SK-N-SH (cell line): ENCODE measurements at regions not wholly inside any gene's neighbourhood (a gene's known extent, or its start where the extent isn't known, plus 50 kb on each side); places are given as distances from the start of the nearest gene placed in this dataset.

Source experiments
- CTCF ChIA-PET: fragments of 300-600, 350-600 bp; formaldehyde crosslinking; extraction: SDS; loops from one replicate; lab custom pipeline; 2021; lab: Yijun Ruan, JAX
- POLR2A ChIA-PET: fragments of 350-600 bp; sonication (Branson Sonifier 250); formaldehyde crosslinking; extraction: SDS; loops from one replicate; lab custom pipeline; 2020; ENCODE audit warnings: antibody characterized with exemption, inconsistent platforms; lab: Yijun Ruan, JAX
- DNase-seq: peaks from one replicate; pipeline ENCODE4 v3.0.0; 2012
- H2AFZ ChIP-seq: fragments of 200-600 bp; sonication (generic); 2 replicates; pipeline ENCODE4 v1.8.1; 2016; ENCODE audit warnings: antibody characterized with exemption, mild to moderate bottlenecking, low read depth
- H3F3A ChIP-seq: fragments of 200-600 bp; sonication (generic); replicated peaks from 2 replicates; pipeline ENCODE3; 2016; ENCODE audit warnings: antibody characterized with exemption, mild to moderate bottlenecking; ENCODE audit not compliant: insufficient read depth
- H3K27ac ChIP-seq, 2 experiments: fragments of 200-500 bp in 1 of 2; fragments of 200-600 bp in 1 of 2; sonication (Bioruptor generic) in 1 of 2; sonication (generic), shearing (Covaris generic) in 1 of 2; 2 replicates each; pipeline versions ENCODE4 v1.5.1 to v1.6.1; 2014 to 2016; ENCODE audit warnings: low read depth in 2 of 2, inconsistent platforms in 1 of 2, low read length in 1 of 2, mild to moderate bottlenecking in 1 of 2, mixed read lengths in 1 of 2
- H3K27me3 ChIP-seq: fragments of 200-600 bp; sonication (generic), shearing (Covaris generic); 2 replicates; pipeline ENCODE4 v1.6.1; 2016; ENCODE audit warnings: mixed run types; ENCODE audit not compliant: insufficient read depth
- H3K36me3 ChIP-seq, 2 experiments: fragments of 200-500 bp in 1 of 2; fragments of 200-600 bp in 1 of 2; sonication (Bioruptor generic) in 1 of 2; sonication (generic) in 1 of 2; replicated peaks in 1 of 2; 2 replicates each; pipeline versions ENCODE3 to v1.5.1; 2014 to 2016; ENCODE audit warnings: low read length in 1 of 2, mild to moderate bottlenecking in 1 of 2; ENCODE audit not compliant: insufficient read depth in 2 of 2, control insufficient read depth in 1 of 2
- H3K4me1 ChIP-seq, 2 experiments: fragments of 200-500 bp in 1 of 2; fragments of 200-600 bp in 1 of 2; sonication (Bioruptor generic) in 1 of 2; sonication (generic), shearing (Covaris generic) in 1 of 2; 2 replicates each; pipeline versions ENCODE4 v1.5.1 to v1.6.1; 2014 to 2016; ENCODE audit warnings: low read depth in 1 of 2, low read length in 1 of 2, mixed run types in 1 of 2; ENCODE audit not compliant: insufficient read depth in 2 of 2, control insufficient read depth in 1 of 2
- H3K4me2 ChIP-seq: fragments of 200-600 bp; sonication (generic), shearing (Covaris generic); 2 replicates; pipeline ENCODE4 v1.6.1; 2017; ENCODE audit warnings: mixed run types
- H3K4me3 ChIP-seq, 2 experiments: fragments of 200-500 bp in 1 of 2; fragments of 200-600 bp in 1 of 2; sonication (Bioruptor generic) in 1 of 2; sonication (generic), shearing (Covaris generic) in 1 of 2; 2 replicates each; pipeline versions ENCODE4 v1.5.1 to v1.8.1; 2014 to 2016; ENCODE audit warnings: low read depth in 2 of 2, inconsistent platforms in 1 of 2, low read length in 1 of 2, mild to moderate bottlenecking in 1 of 2, mixed read lengths in 1 of 2, moderate library complexity in 1 of 2
- H3K79me2 ChIP-seq: fragments of 200-600 bp; sonication (generic); 2 replicates; pipeline ENCODE4 v1.8.1; 2017; ENCODE audit warnings: mild to moderate bottlenecking; ENCODE audit not compliant: insufficient read depth
- H3K9ac ChIP-seq: fragments of 200-600 bp; sonication (generic); 2 replicates; pipeline ENCODE4 v1.6.1; 2017; ENCODE audit warnings: mixed run types
- H3K9me2 ChIP-seq: fragments of 200-600 bp; sonication (generic); 2 replicates; pipeline ENCODE4 v1.6.1; 2017; ENCODE audit warnings: mixed run types
- H3K9me3 ChIP-seq: fragments of 200-600 bp; sonication (generic); 2 replicates; pipeline ENCODE4 v1.6.1; 2017; ENCODE audit warnings: mixed run types, mild to moderate bottlenecking, moderate library complexity
- H4K20me1 ChIP-seq: fragments of 200-600 bp; sonication (generic); 2 replicates; pipeline ENCODE4 v1.6.1; 2017; ENCODE audit warnings: mild to moderate bottlenecking, mixed run types; ENCODE audit not compliant: insufficient read depth
- EP300 ChIP-seq, 2 experiments: IDR thresholded peaks; 2 replicates each; pipeline versions ENCODE4 v1.4.0 to v1.6.1; 2012; ENCODE audit warnings: borderline replicate concordance in 1 of 2, low read depth in 1 of 2, low read length in 1 of 2
- FOXM1 ChIP-seq: IDR thresholded peaks from 2 replicates; pipeline ENCODE4 v1.4.0; 2012; ENCODE audit warnings: low read depth, mild to moderate bottlenecking
- GABPA ChIP-seq: IDR thresholded peaks from 2 replicates; pipeline ENCODE4 v1.4.0; 2012; ENCODE audit warnings: low read depth, mild to moderate bottlenecking
- GATA2 ChIP-seq: sonication (generic); formaldehyde crosslinking; IDR thresholded peaks from 2 replicates; pipeline ENCODE4 v1.5.0; 2020; ENCODE audit warnings: mild to moderate bottlenecking, missing genetic modification reagents
- JUND ChIP-seq: IDR thresholded peaks from 2 replicates; pipeline ENCODE4 v1.4.0; 2012
- NFIC ChIP-seq: IDR thresholded peaks from 2 replicates; pipeline ENCODE4 v1.4.0; 2012; ENCODE audit warnings: borderline replicate concordance
- NRF1 ChIP-seq: IDR thresholded peaks from 2 replicates; pipeline ENCODE4 v1.6.1; 2012; ENCODE audit warnings: low read depth, mild to moderate bottlenecking, low read length
- POLR2AphosphoS5 ChIP-seq: IDR thresholded peaks from 2 replicates; pipeline ENCODE4 v1.6.1; 2012; ENCODE audit warnings: low read depth, low read length
- RAD21 ChIP-seq: IDR thresholded peaks from 2 replicates; pipeline ENCODE4 v1.6.1; 2012; ENCODE audit warnings: mild to moderate bottlenecking, low read length
- RCOR1 ChIP-seq: fragments of 150-350 bp; IDR thresholded peaks from 2 replicates; pipeline ENCODE4 v1.6.1; 2017; ENCODE audit warnings: antibody characterized with exemption, low read length
- RXRA ChIP-seq: IDR thresholded peaks from 2 replicates; pipeline ENCODE4 v1.4.0; 2012; ENCODE audit warnings: low read depth, mild to moderate bottlenecking, borderline replicate concordance
- SMC3 ChIP-seq: IDR thresholded peaks from 2 replicates; pipeline ENCODE4 v1.6.1; 2012; ENCODE audit warnings: low read depth, low read length, improper control_type of control experiment
- TAF1 ChIP-seq: IDR thresholded peaks from 2 replicates; pipeline ENCODE4 v1.6.1; 2012; ENCODE audit warnings: low read depth, mild to moderate bottlenecking, low read length, moderate library complexity, borderline replicate concordance
- TCF12 ChIP-seq: IDR thresholded peaks from 2 replicates; pipeline ENCODE4 v1.4.0; 2012
- WGBS: methylation state at CpG from one replicate; pipeline ENCODE4 v1.1.6; 2017; ENCODE audit warnings: low lambda C conversion rate; 5-methylcytosine and 5-hydroxymethylcytosine counted together
- TF ChIP-seq, protein P1 (sequence below): fragments of 150-350 bp; IDR thresholded peaks from 2 replicates; pipeline ENCODE4 v1.6.1; 2017; ENCODE audit warnings: antibody characterized with exemption, low read length, low read depth, borderline replicate concordance
- TF ChIP-seq, protein P2 (sequence below): fragments of 200-600 bp; sonication (generic); IDR thresholded peaks from 2 replicates; pipeline ENCODE4 v1.6.1; 2017; ENCODE audit warnings: antibody characterized with exemption, mild to moderate bottlenecking, moderate library complexity
- TF ChIP-seq, protein P3 (sequence below): IDR thresholded peaks from 2 replicates; pipeline ENCODE4; 2012
- TF ChIP-seq, protein P4 (sequence below): IDR thresholded peaks from 2 replicates; pipeline ENCODE4 v1.4.0; 2012; ENCODE audit warnings: low read depth, borderline replicate concordance
- TF ChIP-seq, protein P5 (sequence below): IDR thresholded peaks from 2 replicates; pipeline ENCODE4 v1.6.1; 2012; ENCODE audit warnings: mild to moderate bottlenecking, low read depth, low read length, moderate library complexity
- TF ChIP-seq, protein P6 (sequence below): IDR thresholded peaks from 2 replicates; pipeline ENCODE4 v1.4.0; 2012; ENCODE audit warnings: low read depth

DNA sequence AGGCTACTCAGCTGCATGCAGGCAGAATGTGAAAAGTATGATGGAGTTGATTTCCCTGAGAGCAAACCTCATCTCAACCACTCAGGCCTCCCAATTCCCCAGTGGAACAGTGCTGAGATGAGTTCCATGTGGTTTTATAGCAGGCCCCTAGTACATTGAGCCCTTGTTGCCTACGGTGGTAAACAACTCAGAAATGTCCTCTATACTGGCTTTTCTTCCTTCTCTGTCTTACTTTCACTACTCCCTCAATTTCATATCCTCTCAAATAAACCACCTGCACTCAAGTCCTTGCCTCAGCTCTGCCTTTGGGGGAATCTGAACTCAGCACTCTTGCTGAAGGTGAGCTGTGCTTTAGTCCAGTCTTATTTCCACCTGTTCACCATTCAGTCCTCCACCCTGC lies 399.9 kb downstream of the PDCD6IP start:
- H3K36me3 ChIP-seq, result no peaks in the 10 kb centered on the region
- 10% methylated on average over 1 of the region's 1 CpG for WGBS
- H3F3A ChIP-seq, result no peaks in the 10 kb centered on the region
- no peak overlapping the region for H3K4me2 ChIP-seq
- POLR2A ChIA-PET, result no interaction called here
- H3K79me2 ChIP-seq, result no peaks in the 10 kb centered on the region
- no peaks in the 10 kb centered on the region for H3K9me2 ChIP-seq
- CTCF ChIA-PET, result no interaction called here
- H3K4me3 ChIP-seq, result no peak overlapping the region
- H3K9ac ChIP-seq, result no peak overlapping the region
- no peak overlapping the region for H2AFZ ChIP-seq
- no peak for DNase-seq
- H3K27me3 ChIP-seq, result no peaks in the 10 kb centered on the region
- H4K20me1 ChIP-seq, result no peaks in the 10 kb centered on the region
- no peaks in the 10 kb centered on the region; a peak in 1 of 4 replicates for H3K4me1 ChIP-seq
- TF ChIP-seq EP300 (IDR thresholded peaks at IDR 0.05; ENCODE audit: borderline replicate concordance in 1 of 2, low read depth in 1 of 2, low read length in 1 of 2) (no peak), RXRA (no peak), GABPA (no peak), TAF1 (no peak), JUND (no peak), RCOR1 (no peak), RAD21 (no peak), FOXM1 (no peak), NRF1 (no peak), SMC3 (no peak), NFIC (no peak), TCF12 (no peak), POLR2AphosphoS5 (no peak), GATA2 (CRISPR knock-in tag) (no peak)
- TF ChIP-seq, protein P1, sequence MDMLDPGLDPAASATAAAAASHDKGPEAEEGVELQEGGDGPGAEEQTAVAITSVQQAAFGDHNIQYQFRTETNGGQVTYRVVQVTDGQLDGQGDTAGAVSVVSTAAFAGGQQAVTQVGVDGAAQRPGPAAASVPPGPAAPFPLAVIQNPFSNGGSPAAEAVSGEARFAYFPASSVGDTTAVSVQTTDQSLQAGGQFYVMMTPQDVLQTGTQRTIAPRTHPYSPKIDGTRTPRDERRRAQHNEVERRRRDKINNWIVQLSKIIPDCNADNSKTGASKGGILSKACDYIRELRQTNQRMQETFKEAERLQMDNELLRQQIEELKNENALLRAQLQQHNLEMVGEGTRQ, result no peak
- TF ChIP-seq, protein P2, sequence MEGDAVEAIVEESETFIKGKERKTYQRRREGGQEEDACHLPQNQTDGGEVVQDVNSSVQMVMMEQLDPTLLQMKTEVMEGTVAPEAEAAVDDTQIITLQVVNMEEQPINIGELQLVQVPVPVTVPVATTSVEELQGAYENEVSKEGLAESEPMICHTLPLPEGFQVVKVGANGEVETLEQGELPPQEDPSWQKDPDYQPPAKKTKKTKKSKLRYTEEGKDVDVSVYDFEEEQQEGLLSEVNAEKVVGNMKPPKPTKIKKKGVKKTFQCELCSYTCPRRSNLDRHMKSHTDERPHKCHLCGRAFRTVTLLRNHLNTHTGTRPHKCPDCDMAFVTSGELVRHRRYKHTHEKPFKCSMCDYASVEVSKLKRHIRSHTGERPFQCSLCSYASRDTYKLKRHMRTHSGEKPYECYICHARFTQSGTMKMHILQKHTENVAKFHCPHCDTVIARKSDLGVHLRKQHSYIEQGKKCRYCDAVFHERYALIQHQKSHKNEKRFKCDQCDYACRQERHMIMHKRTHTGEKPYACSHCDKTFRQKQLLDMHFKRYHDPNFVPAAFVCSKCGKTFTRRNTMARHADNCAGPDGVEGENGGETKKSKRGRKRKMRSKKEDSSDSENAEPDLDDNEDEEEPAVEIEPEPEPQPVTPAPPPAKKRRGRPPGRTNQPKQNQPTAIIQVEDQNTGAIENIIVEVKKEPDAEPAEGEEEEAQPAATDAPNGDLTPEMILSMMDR, result no peak
- TF ChIP-seq, protein P3, sequence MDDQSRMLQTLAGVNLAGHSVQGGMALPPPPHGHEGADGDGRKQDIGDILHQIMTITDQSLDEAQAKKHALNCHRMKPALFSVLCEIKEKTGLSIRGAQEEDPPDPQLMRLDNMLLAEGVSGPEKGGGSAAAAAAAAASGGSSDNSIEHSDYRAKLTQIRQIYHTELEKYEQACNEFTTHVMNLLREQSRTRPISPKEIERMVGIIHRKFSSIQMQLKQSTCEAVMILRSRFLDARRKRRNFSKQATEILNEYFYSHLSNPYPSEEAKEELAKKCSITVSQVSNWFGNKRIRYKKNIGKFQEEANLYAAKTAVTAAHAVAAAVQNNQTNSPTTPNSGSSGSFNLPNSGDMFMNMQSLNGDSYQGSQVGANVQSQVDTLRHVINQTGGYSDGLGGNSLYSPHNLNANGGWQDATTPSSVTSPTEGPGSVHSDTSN, result no peak
- TF ChIP-seq, protein P4, sequence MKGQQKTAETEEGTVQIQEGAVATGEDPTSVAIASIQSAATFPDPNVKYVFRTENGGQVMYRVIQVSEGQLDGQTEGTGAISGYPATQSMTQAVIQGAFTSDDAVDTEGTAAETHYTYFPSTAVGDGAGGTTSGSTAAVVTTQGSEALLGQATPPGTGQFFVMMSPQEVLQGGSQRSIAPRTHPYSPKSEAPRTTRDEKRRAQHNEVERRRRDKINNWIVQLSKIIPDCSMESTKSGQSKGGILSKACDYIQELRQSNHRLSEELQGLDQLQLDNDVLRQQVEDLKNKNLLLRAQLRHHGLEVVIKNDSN, result no peak
- TF ChIP-seq, protein P5, sequence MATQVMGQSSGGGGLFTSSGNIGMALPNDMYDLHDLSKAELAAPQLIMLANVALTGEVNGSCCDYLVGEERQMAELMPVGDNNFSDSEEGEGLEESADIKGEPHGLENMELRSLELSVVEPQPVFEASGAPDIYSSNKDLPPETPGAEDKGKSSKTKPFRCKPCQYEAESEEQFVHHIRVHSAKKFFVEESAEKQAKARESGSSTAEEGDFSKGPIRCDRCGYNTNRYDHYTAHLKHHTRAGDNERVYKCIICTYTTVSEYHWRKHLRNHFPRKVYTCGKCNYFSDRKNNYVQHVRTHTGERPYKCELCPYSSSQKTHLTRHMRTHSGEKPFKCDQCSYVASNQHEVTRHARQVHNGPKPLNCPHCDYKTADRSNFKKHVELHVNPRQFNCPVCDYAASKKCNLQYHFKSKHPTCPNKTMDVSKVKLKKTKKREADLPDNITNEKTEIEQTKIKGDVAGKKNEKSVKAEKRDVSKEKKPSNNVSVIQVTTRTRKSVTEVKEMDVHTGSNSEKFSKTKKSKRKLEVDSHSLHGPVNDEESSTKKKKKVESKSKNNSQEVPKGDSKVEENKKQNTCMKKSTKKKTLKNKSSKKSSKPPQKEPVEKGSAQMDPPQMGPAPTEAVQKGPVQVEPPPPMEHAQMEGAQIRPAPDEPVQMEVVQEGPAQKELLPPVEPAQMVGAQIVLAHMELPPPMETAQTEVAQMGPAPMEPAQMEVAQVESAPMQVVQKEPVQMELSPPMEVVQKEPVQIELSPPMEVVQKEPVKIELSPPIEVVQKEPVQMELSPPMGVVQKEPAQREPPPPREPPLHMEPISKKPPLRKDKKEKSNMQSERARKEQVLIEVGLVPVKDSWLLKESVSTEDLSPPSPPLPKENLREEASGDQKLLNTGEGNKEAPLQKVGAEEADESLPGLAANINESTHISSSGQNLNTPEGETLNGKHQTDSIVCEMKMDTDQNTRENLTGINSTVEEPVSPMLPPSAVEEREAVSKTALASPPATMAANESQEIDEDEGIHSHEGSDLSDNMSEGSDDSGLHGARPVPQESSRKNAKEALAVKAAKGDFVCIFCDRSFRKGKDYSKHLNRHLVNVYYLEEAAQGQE, result no peak
- TF ChIP-seq, protein P6, sequence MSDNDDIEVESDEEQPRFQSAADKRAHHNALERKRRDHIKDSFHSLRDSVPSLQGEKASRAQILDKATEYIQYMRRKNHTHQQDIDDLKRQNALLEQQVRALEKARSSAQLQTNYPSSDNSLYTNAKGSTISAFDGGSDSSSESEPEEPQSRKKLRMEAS, result no peak
- H3K9me3 ChIP-seq, result 0 out of 2 replicates have a peak, but pooled peaks cover 3% of the 10 kb centered on the region
- no peak overlapping the region for H3K27ac ChIP-seq
